ENCODE measurements at regions not wholly inside any gene's neighbourhood (a gene's known extent, or its start where the extent isn't known, plus 50 kb on each side); places are given as distances from the start of the nearest gene placed in this dataset.
"Not testable (repeated sequence)": the region's sequence is repeated elsewhere in the genome, so short reads cannot be mapped to it uniquely, and the experiment has no call there.

DNA sequence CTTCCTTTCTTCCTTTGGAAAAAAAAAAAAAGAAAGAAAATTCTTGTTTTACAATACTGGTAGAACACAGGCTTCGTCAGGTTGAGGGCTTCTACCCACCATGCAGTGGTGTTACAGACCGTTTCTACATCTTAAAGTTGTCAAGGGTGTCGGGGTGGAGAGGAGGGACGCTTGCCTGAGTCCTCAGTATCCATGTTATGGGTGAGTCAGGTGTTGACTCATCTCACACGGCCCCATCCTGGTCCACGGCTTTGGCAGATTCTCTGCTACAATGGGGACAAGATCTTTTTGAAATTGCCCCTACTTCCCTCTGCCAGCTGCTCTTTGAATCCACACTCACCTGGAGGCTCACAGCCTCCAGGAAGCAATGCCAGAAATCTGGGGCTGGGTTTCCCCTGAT lies 310.3 kb upstream of the ZFP42 start:
- Histone ChIP-seq H3K9ac (ENCODE audit: low read length in 3 of 3) (no peak overlapping the region), H3K36me3 (ENCODE audit: control insufficient read depth in 2 of 3, insufficient read depth in 3 of 3, low read length in 3 of 3) (no peaks in the 10 kb centered on the region), H3K27ac (ENCODE audit: low read depth in 2 of 2, low read length in 2 of 2) (no peak overlapping the region), H3K9me3 (ENCODE audit: control insufficient read depth in 2 of 3, insufficient read depth in 1 of 3, low read length in 3 of 3) (no peaks in the 10 kb centered on the region), H3K4me1 (ENCODE audit: control insufficient read depth in 2 of 3, insufficient read depth in 2 of 3, low read depth in 1 of 3, low read length in 3 of 3) (no peaks in the 10 kb centered on the region), H3K4me3 (ENCODE audit: low read length in 3 of 3) (no peak overlapping the region), H3K27me3 (ENCODE audit: control insufficient read depth, insufficient read depth, low read length) (no peaks in the 10 kb centered on the region)
- TF ChIP-seq, protein P1, sequence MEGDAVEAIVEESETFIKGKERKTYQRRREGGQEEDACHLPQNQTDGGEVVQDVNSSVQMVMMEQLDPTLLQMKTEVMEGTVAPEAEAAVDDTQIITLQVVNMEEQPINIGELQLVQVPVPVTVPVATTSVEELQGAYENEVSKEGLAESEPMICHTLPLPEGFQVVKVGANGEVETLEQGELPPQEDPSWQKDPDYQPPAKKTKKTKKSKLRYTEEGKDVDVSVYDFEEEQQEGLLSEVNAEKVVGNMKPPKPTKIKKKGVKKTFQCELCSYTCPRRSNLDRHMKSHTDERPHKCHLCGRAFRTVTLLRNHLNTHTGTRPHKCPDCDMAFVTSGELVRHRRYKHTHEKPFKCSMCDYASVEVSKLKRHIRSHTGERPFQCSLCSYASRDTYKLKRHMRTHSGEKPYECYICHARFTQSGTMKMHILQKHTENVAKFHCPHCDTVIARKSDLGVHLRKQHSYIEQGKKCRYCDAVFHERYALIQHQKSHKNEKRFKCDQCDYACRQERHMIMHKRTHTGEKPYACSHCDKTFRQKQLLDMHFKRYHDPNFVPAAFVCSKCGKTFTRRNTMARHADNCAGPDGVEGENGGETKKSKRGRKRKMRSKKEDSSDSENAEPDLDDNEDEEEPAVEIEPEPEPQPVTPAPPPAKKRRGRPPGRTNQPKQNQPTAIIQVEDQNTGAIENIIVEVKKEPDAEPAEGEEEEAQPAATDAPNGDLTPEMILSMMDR (IDR thresholded peaks at IDR 0.05; ENCODE audit: borderline replicate concordance, extremely low read depth, insufficient read depth), result no peak
- FAIRE-seq, result no peak
- DNase-seq, result no peak
- intact Hi-C loops (cut with DNase I), result no loop called here

DNA sequence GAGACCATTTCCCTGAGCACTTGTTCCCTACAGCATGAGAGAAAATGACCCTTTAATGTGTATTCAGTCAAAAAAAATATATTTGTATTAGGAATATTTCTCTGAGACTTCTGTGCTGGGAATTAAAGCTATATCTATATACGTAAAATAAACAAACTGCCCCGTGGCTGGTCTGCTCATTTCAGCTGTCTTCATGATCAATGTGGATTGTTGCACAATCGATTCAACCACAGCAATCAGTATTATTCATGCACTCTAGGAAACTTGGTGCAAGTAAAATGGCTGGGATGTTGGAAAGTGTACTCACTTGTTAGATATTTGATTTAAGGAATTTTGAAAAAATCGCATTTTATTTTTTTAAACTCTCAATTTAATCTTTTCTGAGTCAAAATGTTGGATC lies 307.9 kb upstream of the ZFP42 start:
- H3K9ac ChIP-seq (ENCODE audit: low read length in 3 of 3), result no peak overlapping the region
- TF ChIP-seq, protein P1 (IDR thresholded peaks at IDR 0.05; ENCODE audit: borderline replicate concordance, extremely low read depth, insufficient read depth), result no peak
- no peak overlapping the region for H3K4me3 ChIP-seq (ENCODE audit: low read length in 3 of 3)
- no peaks in the 10 kb centered on the region for H3K36me3 ChIP-seq (ENCODE audit: control insufficient read depth in 2 of 3, insufficient read depth in 3 of 3, low read length in 3 of 3)
- no peaks in the 10 kb centered on the region for H3K27me3 ChIP-seq (ENCODE audit: control insufficient read depth, insufficient read depth, low read length)
- DNase-seq, result no peak
- intact Hi-C loops (cut with DNase I), result no loop called here
- H3K4me1 ChIP-seq (ENCODE audit: control insufficient read depth in 2 of 3, insufficient read depth in 2 of 3, low read depth in 1 of 3, low read length in 3 of 3), result no peaks in the 10 kb centered on the region
- no peak overlapping the region for H3K27ac ChIP-seq (ENCODE audit: low read depth in 2 of 2, low read length in 2 of 2)
- H3K9me3 ChIP-seq (ENCODE audit: control insufficient read depth in 2 of 3, insufficient read depth in 1 of 3, low read length in 3 of 3), result no peaks in the 10 kb centered on the region
- no peak for FAIRE-seq

GRCh38 chr4:187692626-187693025 lies 302.9 kb upstream of the ZFP42 start:
- Histone ChIP-seq H3K4me3 (ENCODE audit: low read length in 3 of 3) (no peak overlapping the region), H3K4me1 (ENCODE audit: control insufficient read depth in 2 of 3, insufficient read depth in 2 of 3, low read depth in 1 of 3, low read length in 3 of 3) (no peaks in the 10 kb centered on the region), H3K9ac (ENCODE audit: low read length in 3 of 3) (no peak overlapping the region), H3K9me3 (ENCODE audit: control insufficient read depth in 2 of 3, insufficient read depth in 1 of 3, low read length in 3 of 3) (no peaks in the 10 kb centered on the region), H3K27ac (ENCODE audit: low read depth in 2 of 2, low read length in 2 of 2) (no peak overlapping the region), H3K36me3 (ENCODE audit: control insufficient read depth in 2 of 3, insufficient read depth in 3 of 3, low read length in 3 of 3) (no peaks in the 10 kb centered on the region), H3K27me3 (ENCODE audit: control insufficient read depth, insufficient read depth, low read length) (no peaks in the 10 kb centered on the region)
- TF ChIP-seq, protein P1 (IDR thresholded peaks at IDR 0.05; ENCODE audit: borderline replicate concordance, extremely low read depth, insufficient read depth), result no peak
- FAIRE-seq (no peak), DNase-seq (no peak)
- intact Hi-C loops (cut with DNase I), result no loop called here

- H3K27ac ChIP-seq (ENCODE audit: low read depth in 2 of 2, low read length in 2 of 2); DNase-seq; H3K4me3 ChIP-seq (ENCODE audit: low read length in 3 of 3); H3K9me3 ChIP-seq (ENCODE audit: control insufficient read depth in 2 of 3, insufficient read depth in 1 of 3, low read length in 3 of 3); H3K27me3 ChIP-seq (ENCODE audit: control insufficient read depth, insufficient read depth, low read length); intact Hi-C loops (cut with DNase I); H3K36me3 ChIP-seq (ENCODE audit: control insufficient read depth in 2 of 3, insufficient read depth in 3 of 3, low read length in 3 of 3); H3K9ac ChIP-seq (ENCODE audit: low read length in 3 of 3); FAIRE-seq; H3K4me1 ChIP-seq (ENCODE audit: control insufficient read depth in 2 of 3, insufficient read depth in 2 of 3, low read depth in 1 of 3, low read length in 3 of 3): not testable (repeated sequence)
These were observed 300.0 kb upstream of the ZFP42 start for GRCh38 chr4:187695531-187695930.

All from kidney (tissue), 13 donors.